ENCODE measurements at regions not wholly inside any gene's neighbourhood (a gene's known extent, or its start where the extent isn't known, plus 50 kb on each side); places are given as distances from the start of the nearest gene placed in this dataset.

GRCh38 chr6:14369717-14370116 lies 252.1 kb downstream of the CD83 start:
- no peak for TF ChIP-seq EZH2phosphoT487 (IDR thresholded peaks at IDR 0.05; ENCODE audit: low read depth, severe bottlenecking, unreplicated experiment)
- TF ChIP-seq, protein P1, sequence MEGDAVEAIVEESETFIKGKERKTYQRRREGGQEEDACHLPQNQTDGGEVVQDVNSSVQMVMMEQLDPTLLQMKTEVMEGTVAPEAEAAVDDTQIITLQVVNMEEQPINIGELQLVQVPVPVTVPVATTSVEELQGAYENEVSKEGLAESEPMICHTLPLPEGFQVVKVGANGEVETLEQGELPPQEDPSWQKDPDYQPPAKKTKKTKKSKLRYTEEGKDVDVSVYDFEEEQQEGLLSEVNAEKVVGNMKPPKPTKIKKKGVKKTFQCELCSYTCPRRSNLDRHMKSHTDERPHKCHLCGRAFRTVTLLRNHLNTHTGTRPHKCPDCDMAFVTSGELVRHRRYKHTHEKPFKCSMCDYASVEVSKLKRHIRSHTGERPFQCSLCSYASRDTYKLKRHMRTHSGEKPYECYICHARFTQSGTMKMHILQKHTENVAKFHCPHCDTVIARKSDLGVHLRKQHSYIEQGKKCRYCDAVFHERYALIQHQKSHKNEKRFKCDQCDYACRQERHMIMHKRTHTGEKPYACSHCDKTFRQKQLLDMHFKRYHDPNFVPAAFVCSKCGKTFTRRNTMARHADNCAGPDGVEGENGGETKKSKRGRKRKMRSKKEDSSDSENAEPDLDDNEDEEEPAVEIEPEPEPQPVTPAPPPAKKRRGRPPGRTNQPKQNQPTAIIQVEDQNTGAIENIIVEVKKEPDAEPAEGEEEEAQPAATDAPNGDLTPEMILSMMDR (IDR thresholded peaks at IDR 0.05; ENCODE audit: poor library complexity), result no peak
